Adrenal gland (tissue), 9 donors: ENCODE measurements at regions not wholly inside any gene's neighbourhood (a gene's known extent, or its start where the extent isn't known, plus 50 kb on each side); places are given as distances from the start of the nearest gene placed in this dataset.

Experiments used
- DNase-seq, 7 donors: peaks; one replicate each; pipeline ENCODE4 v3.0.0-alpha.2; 2019 to 2020
- H3K27ac ChIP-seq, 5 donors: fragments of 200-600 bp; sonication (generic) in 4 of 5; 1 replicate in 3 of 5; 2 replicates in 2 of 5; pipeline versions ENCODE4 v1.5.1 to v1.8.0; 2016 to 2020; ENCODE audit warnings: mild to moderate bottlenecking in 1 of 5
- H3K27me3 ChIP-seq: fragments of 200-600 bp; 2 replicates; pipeline ENCODE4 v1.8.0; 2021
- H3K36me3 ChIP-seq, 2 donors: fragments of 200-600 bp; replicated peaks in 1 of 2; 1 replicate in 1 of 2; 2 replicates in 1 of 2; pipeline versions ENCODE4 v1.5.1 to v1.8.0; 2018 to 2022
- H3K4me1 ChIP-seq, 2 donors: fragments of 200-600 bp; replicated peaks in 1 of 2; 1 replicate in 1 of 2; 2 replicates in 1 of 2; pipeline versions ENCODE4 v1.5.1 to v1.8.0; 2018 to 2021
- H3K4me3 ChIP-seq, 4 donors: fragments of 200-600 bp; sonication (generic) in 3 of 4; one replicate each; pipeline ENCODE4 v1.5.1; 2016 to 2018
- H3K9me3 ChIP-seq, 3 donors: fragments of 200-600 bp; sonication (generic) in 1 of 3; replicated peaks in 1 of 3; 1 replicate in 2 of 3; 2 replicates in 1 of 3; pipeline versions ENCODE4 v1.5.1 to v1.8.0; 2016 to 2021
- POLR2A ChIP-seq, 2 donors: fragments of 450-650 bp; IDR thresholded peaks; one replicate each; pipeline ENCODE4 v1.6.1; 2017; ENCODE audit warnings: antibody characterized with exemption in 2 of 2, mild to moderate bottlenecking in 2 of 2, moderate library complexity in 1 of 2
- WGBS, 4 donors: extraction: QIAGEN DNeasy Blood & Tissue Kit in 2 of 4; methylation state at CpG; one replicate each; pipeline versions ENCODE4 v1.1.5 to v1.1.7; 2013 to 2017; 5-methylcytosine and 5-hydroxymethylcytosine counted together
- intact Hi-C, 2 donors: fragments of 100-400 bp; cut with DNase I; formaldehyde crosslinking; loops; one replicate each; pipeline versions ENCODE4 v1.14.1 to v1.15.0; 2022 to 2023
- TF ChIP-seq, protein P1 (sequence below), 6 experiments: fragments of 450-650 bp in 4 of 6; fragments of 200-600 bp in 2 of 6; sonication (generic) in 1 of 6; IDR thresholded peaks; 1 replicate in 5 of 6; 2 replicates in 1 of 6; pipeline versions ENCODE4 v1.5.1 to v1.8.0; 2016 to 2021; ENCODE audit warnings: antibody characterized with exemption in 6 of 6, mild to moderate bottlenecking in 2 of 6, moderate library complexity in 1 of 6
- donor health status: healthy with polysubstance abuse.
- donor health status: Bipolar disorder and iron deficiency.
- donor health status: DM: yes; HTN: yes; CAD: no.
- donor health status: DM: no; HTN: no; CAD: no.
- donor health status: DM: no; HTN: no; CAD: no.

DNA sequence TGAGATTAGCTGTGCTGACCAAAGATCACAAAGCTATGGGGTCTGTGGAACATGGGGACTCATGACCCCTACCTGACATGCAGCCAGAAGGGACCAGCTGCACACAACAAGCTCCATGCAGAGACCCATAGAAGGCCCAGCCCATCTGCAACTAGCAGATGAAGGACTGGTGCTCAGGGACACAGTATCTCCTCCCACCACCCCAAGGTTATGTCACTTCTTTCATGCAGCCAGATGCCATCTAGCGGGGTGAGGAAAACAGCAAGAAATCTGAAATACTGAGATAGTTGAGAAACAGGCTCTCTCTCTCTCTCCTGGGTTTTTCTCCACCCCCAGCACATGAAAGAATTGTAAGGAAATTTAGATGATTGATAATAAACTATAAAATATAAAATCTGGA, 161.3 kb upstream of the DAPK1 start:
- WGBS, 4 donors, result 32 to 60% (median 49%) methylated on average over 1 of the region's 1 CpG
- Histone ChIP-seq H3K27me3 (no peaks in the 10 kb centered on the region), H3K4me1 (peaks cover 7 to 10% of the 10 kb centered on the region in 2 donors), H3K27ac (no peak overlapping the region), H3K36me3 (no peaks in the 10 kb centered on the region), H3K9me3 (peaks cover 0 to 3% (median 0%) of the 10 kb centered on the region in 3 donors), H3K4me3 (no peak overlapping the region)
- no peak for DNase-seq
- TF ChIP-seq, protein P1, sequence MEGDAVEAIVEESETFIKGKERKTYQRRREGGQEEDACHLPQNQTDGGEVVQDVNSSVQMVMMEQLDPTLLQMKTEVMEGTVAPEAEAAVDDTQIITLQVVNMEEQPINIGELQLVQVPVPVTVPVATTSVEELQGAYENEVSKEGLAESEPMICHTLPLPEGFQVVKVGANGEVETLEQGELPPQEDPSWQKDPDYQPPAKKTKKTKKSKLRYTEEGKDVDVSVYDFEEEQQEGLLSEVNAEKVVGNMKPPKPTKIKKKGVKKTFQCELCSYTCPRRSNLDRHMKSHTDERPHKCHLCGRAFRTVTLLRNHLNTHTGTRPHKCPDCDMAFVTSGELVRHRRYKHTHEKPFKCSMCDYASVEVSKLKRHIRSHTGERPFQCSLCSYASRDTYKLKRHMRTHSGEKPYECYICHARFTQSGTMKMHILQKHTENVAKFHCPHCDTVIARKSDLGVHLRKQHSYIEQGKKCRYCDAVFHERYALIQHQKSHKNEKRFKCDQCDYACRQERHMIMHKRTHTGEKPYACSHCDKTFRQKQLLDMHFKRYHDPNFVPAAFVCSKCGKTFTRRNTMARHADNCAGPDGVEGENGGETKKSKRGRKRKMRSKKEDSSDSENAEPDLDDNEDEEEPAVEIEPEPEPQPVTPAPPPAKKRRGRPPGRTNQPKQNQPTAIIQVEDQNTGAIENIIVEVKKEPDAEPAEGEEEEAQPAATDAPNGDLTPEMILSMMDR (IDR thresholded peaks at IDR 0.05), result no peak
- TF ChIP-seq POLR2A (IDR thresholded peaks at IDR 0.05), result no peak
- intact Hi-C loops, result loop anchor here (2.0 to 10.0 kb wide), 3 partner anchors 328 to 852 kb away; no protein-coding TSS in a partner anchor

DNA sequence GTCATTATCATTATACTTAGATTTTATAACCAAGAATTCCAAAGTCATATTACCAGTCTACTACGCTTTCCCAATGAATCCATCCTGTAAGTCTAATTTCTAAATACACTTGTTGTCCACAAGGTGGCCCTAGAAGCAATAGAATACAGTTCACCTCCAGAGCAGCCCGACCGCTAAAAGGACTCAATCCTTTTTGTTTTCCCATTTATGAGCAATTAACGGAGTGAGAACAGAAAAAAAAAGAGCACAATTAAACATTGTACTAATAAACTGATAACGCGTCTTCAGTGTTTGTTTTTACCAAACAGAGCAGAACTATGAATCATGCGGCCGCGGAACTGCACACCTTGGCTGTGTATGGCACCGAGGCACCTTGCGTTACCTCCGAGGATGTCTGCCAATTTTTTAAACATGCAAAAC, 160.7 kb upstream of the DAPK1 start:
- Histone ChIP-seq H3K4me3 (peak overlapping the region in 2 of 4 donors; percentile 23 to 46), H3K27ac (no peak overlapping the region), H3K27me3 (no peaks in the 10 kb centered on the region), H3K4me1 (peaks cover 7 to 10% of the 10 kb centered on the region in 2 donors), H3K9me3 (no peaks in the 10 kb centered on the region), H3K36me3 (no peaks in the 10 kb centered on the region)
- peak; percentile 19 to 64 (median 38) for DNase-seq
- TF ChIP-seq, protein P1 (IDR thresholded peaks at IDR 0.05), result peak; percentile 65 to 84 (median 78)
- no peak for TF ChIP-seq POLR2A (IDR thresholded peaks at IDR 0.05)
- intact Hi-C loops, result loop anchor here (2.0 to 10.0 kb wide), 3 partner anchors 328 to 852 kb away; no protein-coding TSS in a partner anchor
- WGBS, 4 donors, result 2 to 7% (median 5%) methylated on average over 12 of the region's 12 CpGs

DNA sequence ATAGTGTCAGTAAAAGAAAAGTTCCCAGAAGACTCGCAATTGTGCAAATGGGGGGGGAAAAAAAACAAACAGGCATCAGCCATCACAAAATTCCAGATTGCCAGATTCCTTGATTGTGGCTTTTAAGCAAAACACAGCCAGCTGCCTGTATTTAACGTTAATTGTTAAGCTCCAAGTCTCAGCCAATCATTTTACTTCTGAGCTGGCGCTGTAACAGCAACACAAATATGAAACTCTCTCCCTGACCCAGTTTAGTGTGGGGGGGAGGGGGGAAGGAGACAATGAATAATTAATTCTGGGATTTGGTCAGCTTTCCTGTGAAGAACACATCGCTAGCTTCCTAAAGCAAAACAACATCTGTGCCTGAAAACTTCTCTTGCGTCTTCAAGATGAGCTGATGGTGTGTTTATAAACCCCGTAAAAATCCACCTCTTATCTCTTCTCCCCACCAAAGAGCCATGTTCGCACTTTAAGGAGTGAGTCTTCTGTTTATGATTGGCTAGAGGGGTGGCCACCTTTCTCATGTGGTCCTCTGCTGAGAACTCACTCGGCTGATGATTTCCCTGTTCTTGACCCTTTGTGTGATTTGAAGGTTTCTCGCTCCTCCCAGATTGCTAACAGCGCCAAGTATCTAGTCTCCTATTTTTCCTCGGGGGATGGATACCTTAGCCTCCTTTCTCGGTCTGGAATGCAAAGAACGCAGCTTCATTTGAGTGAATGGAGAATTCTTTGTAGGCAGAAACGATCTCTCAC, 160.2 kb upstream of the DAPK1 start:
- H3K27me3 ChIP-seq, result no peaks in the 10 kb centered on the region
- H3K27ac ChIP-seq, result no peak overlapping the region
- intact Hi-C loops, result loop anchor here (2.0 to 10.0 kb wide), 3 partner anchors 327 to 853 kb away; no protein-coding TSS in a partner anchor
- no peak for TF ChIP-seq POLR2A (IDR thresholded peaks at IDR 0.05)
- TF ChIP-seq, protein P1 (IDR thresholded peaks at IDR 0.05), result no peak
- 5 to 13% (median 6%) methylated on average over 14 of the region's 14 CpGs for WGBS, 4 donors
- no peaks in the 10 kb centered on the region for H3K36me3 ChIP-seq
- peak overlapping the region in 2 of 4 donors; percentile 23 to 46 for H3K4me3 ChIP-seq
- peaks cover 7 to 10% of the 10 kb centered on the region in 2 donors for H3K4me1 ChIP-seq
- peak in 2 of 7 donors; percentile 17 to 21 for DNase-seq
- no peaks in the 10 kb centered on the region for H3K9me3 ChIP-seq

DNA sequence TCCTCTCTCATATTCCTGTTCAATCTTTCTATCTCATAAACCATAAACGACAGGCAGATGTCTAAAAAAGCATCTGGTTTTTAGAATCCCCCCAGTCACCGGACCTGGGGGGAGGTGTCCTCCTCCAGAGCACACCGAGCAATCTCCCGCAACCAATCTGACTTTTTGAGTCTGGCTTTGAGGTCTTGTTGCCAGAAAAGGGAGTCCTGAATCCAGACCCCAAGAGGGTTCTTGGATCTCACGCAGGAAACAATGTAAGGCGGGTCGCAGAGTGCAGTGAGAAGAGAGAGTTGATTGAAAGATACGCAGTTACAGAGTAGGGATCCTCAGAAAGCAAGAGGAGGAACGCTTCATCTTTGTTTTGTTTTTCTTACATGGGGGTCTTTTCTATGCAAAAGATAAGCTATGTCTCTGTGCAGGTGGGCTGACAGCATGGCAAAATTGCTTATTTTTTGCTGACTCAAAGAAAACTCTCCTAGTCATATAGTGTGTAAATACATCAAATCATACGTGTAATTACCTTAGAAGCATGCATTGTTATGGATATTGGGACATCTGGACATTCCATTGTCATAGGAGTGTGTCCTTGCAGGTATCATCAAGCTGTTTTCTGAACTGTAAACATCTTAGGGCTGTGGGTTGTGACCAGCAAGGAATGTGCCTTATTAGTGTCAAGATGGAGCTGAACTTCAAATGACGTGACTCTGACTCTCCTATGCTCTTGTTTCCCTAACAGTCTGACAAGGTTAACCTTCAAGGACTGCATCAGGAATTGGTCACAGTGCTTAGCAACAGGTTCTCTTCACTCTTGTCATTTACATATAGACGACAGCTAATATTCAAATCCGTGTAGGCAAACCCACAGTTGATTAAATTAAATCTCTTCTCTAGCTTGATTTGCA, 159.3 kb upstream of the DAPK1 start:
- WGBS, 4 donors, result 58 to 65% (median 61%) methylated on average over 13 of the region's 13 CpGs
- peaks cover 7 to 10% of the 10 kb centered on the region in 2 donors for H3K4me1 ChIP-seq
- intact Hi-C loops, result loop anchor here in 1 of 2 donors (5.0 to 10.0 kb wide), 2 partner anchors 334 to 854 kb away; no protein-coding TSS in a partner anchor
- no peaks in the 10 kb centered on the region for H3K9me3 ChIP-seq
- no peaks in the 10 kb centered on the region for H3K36me3 ChIP-seq
- no peak overlapping the region for H3K27ac ChIP-seq
- TF ChIP-seq POLR2A (IDR thresholded peaks at IDR 0.05), result no peak
- TF ChIP-seq, protein P1 (IDR thresholded peaks at IDR 0.05), result no peak
- no peaks in the 10 kb centered on the region for H3K27me3 ChIP-seq
- no peak for DNase-seq
- H3K4me3 ChIP-seq, result no peak overlapping the region
